H9 (cell line): ENCODE measurements at regions not wholly inside any gene's neighbourhood (a gene's known extent, or its start where the extent isn't known, plus 50 kb on each side); places are given as distances from the start of the nearest gene placed in this dataset.

Experiments used
- DNase-seq: peaks from one replicate; pipeline ENCODE4 v3.0.0-alpha.2; 2017
- H2AFZ ChIP-seq: one replicate; pipeline ENCODE4 v1.6.1; 2013; ENCODE audit warnings: mild to moderate bottlenecking, low read length, control low read depth, moderate library complexity
- H2AK5ac ChIP-seq: 2 replicates; pipeline ENCODE4 v1.6.1; 2013; ENCODE audit warnings: low read length, control low read depth, mixed read lengths; ENCODE audit not compliant: insufficient read length
- H2BK120ac ChIP-seq: one replicate; pipeline ENCODE4 v1.6.1; 2013; ENCODE audit warnings: low read depth, mild to moderate bottlenecking, low read length, control low read depth, inconsistent platforms; ENCODE audit not compliant: poor library complexity, severe bottlenecking
- H2BK12ac ChIP-seq: 2 replicates; pipeline ENCODE4 v1.6.1; 2013; ENCODE audit warnings: low read length, control low read depth, mixed read lengths, low read depth; ENCODE audit not compliant: insufficient read length
- H2BK15ac ChIP-seq: 2 replicates; pipeline ENCODE4 v1.6.1; 2013; ENCODE audit warnings: low read depth, low read length, control low read depth
- H2BK20ac ChIP-seq: one replicate; pipeline ENCODE4 v1.6.1; 2013; ENCODE audit warnings: low read depth, mild to moderate bottlenecking, low read length, control low read depth, inconsistent platforms; ENCODE audit not compliant: poor library complexity, severe bottlenecking
- H2BK5ac ChIP-seq: 2 replicates; pipeline ENCODE4 v1.6.1; 2013; ENCODE audit warnings: low read length, control low read depth, mixed read lengths; ENCODE audit not compliant: insufficient read length
- H3K14ac ChIP-seq: 2 replicates; pipeline ENCODE4 v1.6.1; 2013; ENCODE audit warnings: low read length, control low read depth; ENCODE audit not compliant: insufficient read depth
- H3K18ac ChIP-seq: 2 replicates; pipeline ENCODE4 v1.6.1; 2013; ENCODE audit warnings: low read depth, mild to moderate bottlenecking, mixed read lengths, low read length, control low read depth; ENCODE audit not compliant: insufficient read length
- H3K23ac ChIP-seq: 2 replicates; pipeline ENCODE4 v1.6.1; 2013; ENCODE audit warnings: low read length, control low read depth, mixed read lengths, low read depth; ENCODE audit not compliant: insufficient read length
- H3K23me2 ChIP-seq: 2 replicates; pipeline ENCODE4 v1.6.1; 2013; ENCODE audit warnings: low read depth, mild to moderate bottlenecking, mixed read lengths, low read length, control low read depth; ENCODE audit not compliant: insufficient read length, poor library complexity, severe bottlenecking
- H3K27ac ChIP-seq: 2 replicates; pipeline ENCODE4 v1.5.1; 2013; ENCODE audit warnings: low read length, control low read depth, mixed read lengths, low read depth; ENCODE audit not compliant: insufficient read length
- H3K27me3 ChIP-seq: 2 replicates; pipeline ENCODE4 v1.6.1; 2013; ENCODE audit warnings: low read length, control low read depth, inconsistent platforms; ENCODE audit not compliant: insufficient read depth
- H3K4ac ChIP-seq: 2 replicates; pipeline ENCODE4 v1.6.1; 2013; ENCODE audit warnings: low read depth, mild to moderate bottlenecking, control low read depth, inconsistent platforms, low read length, moderate library complexity
- H3K4me1 ChIP-seq: 2 replicates; pipeline ENCODE4 v1.6.1; 2013; ENCODE audit warnings: low read length, control low read depth, inconsistent platforms; ENCODE audit not compliant: insufficient read depth
- H3K4me2 ChIP-seq: 2 replicates; pipeline ENCODE4 v1.6.1; 2013; ENCODE audit warnings: low read length, control low read depth, mixed read lengths; ENCODE audit not compliant: insufficient read length, insufficient read depth
- H3K56ac ChIP-seq: 2 replicates; pipeline ENCODE4 v1.6.1; 2013; ENCODE audit warnings: low read depth, mild to moderate bottlenecking, mixed read lengths, low read length, control low read depth; ENCODE audit not compliant: insufficient read length
- H3K79me1 ChIP-seq: 2 replicates; pipeline ENCODE4 v1.6.1; 2013; ENCODE audit warnings: low read depth, mild to moderate bottlenecking, moderate library complexity, low read length, control low read depth, inconsistent platforms; ENCODE audit not compliant: insufficient read depth, poor library complexity, severe bottlenecking
- H3K79me2 ChIP-seq: 2 replicates; pipeline ENCODE4 v1.6.1; 2013; ENCODE audit warnings: low read length, control low read depth, inconsistent platforms; ENCODE audit not compliant: insufficient read depth
- H3K9ac ChIP-seq: 2 replicates; pipeline ENCODE4 v1.6.1; 2013; ENCODE audit warnings: low read length, control low read depth, mixed read lengths; ENCODE audit not compliant: insufficient read length; ENCODE audit errors: extremely low read depth
- H3K9me3 ChIP-seq: one replicate; pipeline ENCODE4 v1.6.1; 2013; ENCODE audit warnings: low read depth, low read length, inconsistent platforms; ENCODE audit not compliant: control insufficient read depth
- H3T11ph ChIP-seq: one replicate; pipeline ENCODE4 v1.6.1; 2013; ENCODE audit warnings: mild to moderate bottlenecking, low read length, control low read depth, inconsistent platforms
- H4K20me1 ChIP-seq: one replicate; pipeline ENCODE4 v1.6.1; 2013; ENCODE audit not compliant: control insufficient read depth, insufficient read length, insufficient read depth
- H4K5ac ChIP-seq: 2 replicates; pipeline ENCODE4 v1.6.1; 2013; ENCODE audit warnings: low read depth, mild to moderate bottlenecking, mixed read lengths, low read length, control low read depth; ENCODE audit not compliant: insufficient read length
- H4K8ac ChIP-seq: replicated peaks from 2 replicates; pipeline ENCODE4 v1.6.1; 2013; ENCODE audit warnings: low read length, control low read depth, mixed read lengths, low read depth; ENCODE audit not compliant: insufficient read length
- H4K91ac ChIP-seq: 2 replicates; pipeline ENCODE4 v1.6.1; 2013; ENCODE audit warnings: low read depth, mild to moderate bottlenecking, moderate library complexity, mixed read lengths, low read length, control low read depth; ENCODE audit not compliant: insufficient read length
- H3K27ac Mint-ChIP-seq, 3 experiments: 2 replicates in 2 of 3; 3 replicates in 1 of 3; pipeline ENCODE4 v1.8.0; 2020 to 2021; ENCODE audit warnings: mixed read lengths in 3 of 3, mild to moderate bottlenecking in 1 of 3, moderate library complexity in 1 of 3
- H3K27me3 Mint-ChIP-seq: 2 replicates; pipeline ENCODE4 v1.8.0; 2021; ENCODE audit warnings: low read depth, mild to moderate bottlenecking, moderate library complexity, mixed read lengths
- H3K36me3 Mint-ChIP-seq, 3 experiments: 2 replicates in 2 of 3; 3 replicates in 1 of 3; pipeline ENCODE4 v1.8.0; 2020 to 2021; ENCODE audit warnings: low read depth in 3 of 3, mixed read lengths in 3 of 3; ENCODE audit not compliant: insufficient read depth in 1 of 3
- H3K4me1 Mint-ChIP-seq, 2 experiments: 2 replicates each; pipeline ENCODE4 v1.8.0; 2020; ENCODE audit warnings: mixed read lengths in 2 of 2
- H3K4me3 Mint-ChIP-seq, 2 experiments: 2 replicates in 1 of 2; 3 replicates in 1 of 2; pipeline ENCODE4 v1.8.0; 2020 to 2021; ENCODE audit warnings: mild to moderate bottlenecking in 2 of 2, mixed read lengths in 2 of 2, moderate library complexity in 1 of 2
- H3K9me3 Mint-ChIP-seq, 2 experiments: 2 replicates in 1 of 2; 3 replicates in 1 of 2; pipeline ENCODE4 v1.8.0; 2020; ENCODE audit warnings: mild to moderate bottlenecking in 2 of 2, mixed read lengths in 2 of 2, moderate library complexity in 1 of 2
- WGBS: extraction: QIAGEN DNeasy Blood & Tissue Kit; methylation state at CpG from one replicate; pipeline ENCODE4 v1.1.7; 2013; ENCODE audit warnings: missing lambda C conversion rate, low lambda C conversion rate, mixed read lengths; ENCODE audit not compliant: insufficient read length; ENCODE audit errors: extremely low coverage; 5-methylcytosine and 5-hydroxymethylcytosine counted together
- TF ChIP-seq, protein P1 (sequence below): fragments of 200-600 bp; sonication (generic); conservative IDR thresholded peaks from 3 replicates; pipeline ENCODE4 v1.8.0; 2021; ENCODE audit warnings: antibody characterized with exemption, mild to moderate bottlenecking

DNA sequence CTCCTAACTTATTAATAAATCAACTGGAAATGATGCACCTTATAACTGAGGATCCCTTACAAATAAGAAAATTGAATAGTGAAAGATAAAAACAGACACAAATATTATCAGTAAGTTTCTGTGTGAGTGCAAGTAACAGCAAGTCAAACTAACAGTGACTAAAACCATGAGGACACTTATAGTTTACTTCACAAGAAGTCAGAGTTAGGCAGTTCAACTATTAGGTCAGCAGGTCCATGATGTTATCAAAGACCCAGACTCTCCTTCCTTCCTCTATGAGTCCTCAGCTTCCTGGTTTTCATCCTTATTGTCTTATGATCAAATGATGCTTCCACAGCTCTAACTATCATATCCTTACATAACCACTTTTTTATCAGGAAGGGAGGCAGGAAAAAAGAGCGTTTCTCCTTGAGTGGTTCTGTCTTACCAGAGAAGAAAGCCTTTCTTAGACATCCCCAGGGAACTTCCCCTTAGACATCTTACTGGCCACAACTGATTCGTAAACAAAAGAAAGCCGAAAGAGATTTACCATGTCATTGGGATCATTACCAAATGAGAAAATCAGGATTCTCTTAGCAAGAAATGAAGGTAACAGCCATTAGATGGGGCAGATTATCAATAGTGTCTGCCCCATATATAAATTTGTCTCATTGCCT lies 114.3 kb upstream of the LRFN2 start:
- Histone ChIP-seq H3K79me1 (no peaks in the 10 kb centered on the region), H2AFZ (no peak overlapping the region), H2BK5ac (no peak overlapping the region), H2BK15ac (no peak overlapping the region), H3K23ac (no peak overlapping the region), H3K18ac (no peak overlapping the region), H3K56ac (no peak overlapping the region), H4K5ac (no peak overlapping the region), H3K9me3 (no peaks in the 10 kb centered on the region), H3K23me2 (no peaks in the 10 kb centered on the region), H3K4me2 (no peak overlapping the region), H3K27me3 (no peaks in the 10 kb centered on the region), H4K20me1 (no peaks in the 10 kb centered on the region), H3T11ph (no peak overlapping the region), H3K4ac (no peak overlapping the region), H2BK20ac (no peak overlapping the region), H3K27ac (no peak overlapping the region), H3K14ac (no peak overlapping the region), H2BK12ac (no peak overlapping the region), H4K8ac (no peak overlapping the region), H3K9ac (no peak overlapping the region), H3K4me1 (peaks cover 4% of the 10 kb centered on the region; the same call in 1 of the 2 replicates), H2AK5ac (no peak overlapping the region), H2BK120ac (no peak overlapping the region), H4K91ac (no peak overlapping the region), H3K79me2 (no peaks in the 10 kb centered on the region)
- DNase-seq, result no peak
- H3K27ac Mint-ChIP-seq, result no peak overlapping the region
- H3K9me3 Mint-ChIP-seq, result no peaks in the 10 kb centered on the region
- peaks cover 0 to 1% (median 0%) of the 10 kb centered on the region in 3 experiments; a peak in 1 of 7 replicates for H3K36me3 Mint-ChIP-seq
- peaks cover 22 to 23% of the 10 kb centered on the region in 2 experiments for H3K4me1 Mint-ChIP-seq
- TF ChIP-seq, protein P1, sequence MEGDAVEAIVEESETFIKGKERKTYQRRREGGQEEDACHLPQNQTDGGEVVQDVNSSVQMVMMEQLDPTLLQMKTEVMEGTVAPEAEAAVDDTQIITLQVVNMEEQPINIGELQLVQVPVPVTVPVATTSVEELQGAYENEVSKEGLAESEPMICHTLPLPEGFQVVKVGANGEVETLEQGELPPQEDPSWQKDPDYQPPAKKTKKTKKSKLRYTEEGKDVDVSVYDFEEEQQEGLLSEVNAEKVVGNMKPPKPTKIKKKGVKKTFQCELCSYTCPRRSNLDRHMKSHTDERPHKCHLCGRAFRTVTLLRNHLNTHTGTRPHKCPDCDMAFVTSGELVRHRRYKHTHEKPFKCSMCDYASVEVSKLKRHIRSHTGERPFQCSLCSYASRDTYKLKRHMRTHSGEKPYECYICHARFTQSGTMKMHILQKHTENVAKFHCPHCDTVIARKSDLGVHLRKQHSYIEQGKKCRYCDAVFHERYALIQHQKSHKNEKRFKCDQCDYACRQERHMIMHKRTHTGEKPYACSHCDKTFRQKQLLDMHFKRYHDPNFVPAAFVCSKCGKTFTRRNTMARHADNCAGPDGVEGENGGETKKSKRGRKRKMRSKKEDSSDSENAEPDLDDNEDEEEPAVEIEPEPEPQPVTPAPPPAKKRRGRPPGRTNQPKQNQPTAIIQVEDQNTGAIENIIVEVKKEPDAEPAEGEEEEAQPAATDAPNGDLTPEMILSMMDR, result no peak
- no CpG with 5 or more reads among the region's 3 CpGs for WGBS
- no peaks in the 10 kb centered on the region; the same call in none of the 2 replicates for H3K27me3 Mint-ChIP-seq
- H3K4me3 Mint-ChIP-seq, result no peak overlapping the region
